Fibroblast of the aortic adventitia (primary cell): ENCODE measurements at regions not wholly inside any gene's neighbourhood (a gene's known extent, or its start where the extent isn't known, plus 50 kb on each side); places are given as distances from the start of the nearest gene placed in this dataset.

Source experiments
- DNase-seq: peaks from one replicate; pipeline ENCODE4 v3.0.0-alpha.2; 2010; ENCODE audit warnings: low read depth
- H3K4me3 ChIP-seq: 2 replicates; pipeline ENCODE4 v1.5.1; 2011; ENCODE audit warnings: low read depth, mild to moderate bottlenecking, control low read depth, low read length, moderate library complexity
- CTCF ChIP-seq: IDR thresholded peaks from 2 replicates; pipeline ENCODE4 v1.5.1; 2011; ENCODE audit warnings: mild to moderate bottlenecking, low read length, control low read depth, inconsistent platforms; ENCODE audit not compliant: insufficient read depth

GRCh38 chr6:121998631-121999030 lies 400.8 kb upstream of the HSF2 start:
- DNase-seq: no peak
- TF ChIP-seq CTCF: no peak

GRCh38 chr6:121999456-122000065 lies 399.9 kb upstream of the HSF2 start:
- no peak for TF ChIP-seq CTCF
- H3K4me3 ChIP-seq: no peak overlapping the region
- no peak for DNase-seq

More at GRCh38 chr6:121998631-121999030, 400.8 kb upstream of the HSF2 start:
- H3K4me3 ChIP-seq: no peak overlapping the region

GRCh38 chr6:122005661-122006060 lies 393.8 kb upstream of the HSF2 start:
- no peak for TF ChIP-seq CTCF
- DNase-seq: no peak
- H3K4me3 ChIP-seq: no peak overlapping the region

- TF ChIP-seq CTCF: no peak
- DNase-seq: peak; percentile 60
- no peak overlapping the region for H3K4me3 ChIP-seq
These were observed 392.1 kb upstream of the HSF2 start for GRCh38 chr6:122007339-122007738.

GRCh38 chr6:122008101-122008999 lies 391.1 kb upstream of the HSF2 start:
- no peak overlapping the region for H3K4me3 ChIP-seq
- DNase-seq: peak; percentile 72
- TF ChIP-seq CTCF: no peak

- no peak overlapping the region for H3K4me3 ChIP-seq
- no peak for DNase-seq
- TF ChIP-seq CTCF: no peak
These were observed 390.5 kb upstream of the HSF2 start for GRCh38 chr6:122009000-122009350.
